ENCODE measurements at regions not wholly inside any gene's neighbourhood (a gene's known extent, or its start where the extent isn't known, plus 50 kb on each side); places are given as distances from the start of the nearest gene placed in this dataset.
"Not testable (repeated sequence)": the region's sequence is repeated elsewhere in the genome, so short reads cannot be mapped to it uniquely, and the experiment has no call there.

- no peak for TF ChIP-seq CTCF (IDR thresholded peaks at IDR 0.05; ENCODE audit: low read depth, low read length, missing control alignments)
- no peaks in the 10 kb centered on the region for H3K27me3 ChIP-seq (replicated peaks)
- DNase-seq = no peak
- no peaks in the 10 kb centered on the region for H3K36me3 ChIP-seq (replicated peaks)
- H3K4me3 ChIP-seq (ENCODE audit: low read depth, low read length) = no peak overlapping the region
- H3K27ac ChIP-seq = no peak overlapping the region
- in situ Hi-C loops (cut with HindIII; ENCODE audit: low pct_ligation_motif_present, low sequenced_read_pairs) = no loop called here
These were observed 129.0 kb upstream of the CIBAR2 start for GRCh38 chr16:85240982-85241924.

- Histone ChIP-seq H3K4me3 (ENCODE audit: low read depth, low read length) (no peak overlapping the region), H3K36me3 (replicated peaks) (no peaks in the 10 kb centered on the region), H3K27me3 (replicated peaks) (no peaks in the 10 kb centered on the region), H3K27ac (no peak overlapping the region)
- no peak for DNase-seq
- TF ChIP-seq CTCF (IDR thresholded peaks at IDR 0.05; ENCODE audit: low read depth, low read length, missing control alignments) = no peak
- in situ Hi-C loops (cut with HindIII; ENCODE audit: low pct_ligation_motif_present, low sequenced_read_pairs) = no loop called here
These were observed 129.9 kb upstream of the CIBAR2 start for GRCh38 chr16:85242140-85242539.

- in situ Hi-C loops (cut with HindIII; ENCODE audit: low pct_ligation_motif_present, low sequenced_read_pairs) = no loop called here
- Histone ChIP-seq H3K27ac (no peak overlapping the region), H3K27me3 (replicated peaks) (no peaks in the 10 kb centered on the region), H3K4me3 (ENCODE audit: low read depth, low read length) (no peak overlapping the region), H3K36me3 (replicated peaks) (no peaks in the 10 kb centered on the region)
- no peak for TF ChIP-seq CTCF (IDR thresholded peaks at IDR 0.05; ENCODE audit: low read depth, low read length, missing control alignments)
- no peak for DNase-seq
These were observed 131.0 kb upstream of the CIBAR2 start for GRCh38 chr16:85243308-85243707.

GRCh38 chr16:85244452-85244851 lies 132.2 kb upstream of the CIBAR2 start:
- H3K36me3 ChIP-seq (replicated peaks); H3K4me3 ChIP-seq (ENCODE audit: low read depth, low read length); H3K27ac ChIP-seq; in situ Hi-C loops (cut with HindIII; ENCODE audit: low pct_ligation_motif_present, low sequenced_read_pairs); H3K27me3 ChIP-seq (replicated peaks); DNase-seq: not testable (repeated sequence)

GRCh38 chr16:85245307-85246172 lies 133.3 kb upstream of the CIBAR2 start:
- in situ Hi-C loops (cut with HindIII; ENCODE audit: low pct_ligation_motif_present, low sequenced_read_pairs) = no loop called here
- DNase-seq = peak; percentile 56
- H3K4me3 ChIP-seq (ENCODE audit: low read depth, low read length) = no peak overlapping the region
- no peaks in the 10 kb centered on the region for H3K36me3 ChIP-seq (replicated peaks)
- peak; percentile 97 for TF ChIP-seq CTCF (IDR thresholded peaks at IDR 0.05; ENCODE audit: low read depth, low read length, missing control alignments)
- no peak overlapping the region for H3K27ac ChIP-seq
- no peaks in the 10 kb centered on the region for H3K27me3 ChIP-seq (replicated peaks)

GRCh38 chr16:85246473-85246872 lies 134.2 kb upstream of the CIBAR2 start:
- DNase-seq = no peak
- Histone ChIP-seq H3K27ac (no peak overlapping the region), H3K36me3 (replicated peaks) (no peaks in the 10 kb centered on the region), H3K27me3 (replicated peaks) (no peaks in the 10 kb centered on the region), H3K4me3 (ENCODE audit: low read depth, low read length) (no peak overlapping the region)
- in situ Hi-C loops (cut with HindIII; ENCODE audit: low pct_ligation_motif_present, low sequenced_read_pairs) = no loop called here
- no peak for TF ChIP-seq CTCF (IDR thresholded peaks at IDR 0.05; ENCODE audit: low read depth, low read length, missing control alignments)
